ENCODE measurements at regions not wholly inside any gene's neighbourhood (a gene's known extent, or its start where the extent isn't known, plus 50 kb on each side); places are given as distances from the start of the nearest gene placed in this dataset.
"Not testable (repeated sequence)": the region's sequence is repeated elsewhere in the genome, so short reads cannot be mapped to it uniquely, and the experiment has no call there.

DNA sequence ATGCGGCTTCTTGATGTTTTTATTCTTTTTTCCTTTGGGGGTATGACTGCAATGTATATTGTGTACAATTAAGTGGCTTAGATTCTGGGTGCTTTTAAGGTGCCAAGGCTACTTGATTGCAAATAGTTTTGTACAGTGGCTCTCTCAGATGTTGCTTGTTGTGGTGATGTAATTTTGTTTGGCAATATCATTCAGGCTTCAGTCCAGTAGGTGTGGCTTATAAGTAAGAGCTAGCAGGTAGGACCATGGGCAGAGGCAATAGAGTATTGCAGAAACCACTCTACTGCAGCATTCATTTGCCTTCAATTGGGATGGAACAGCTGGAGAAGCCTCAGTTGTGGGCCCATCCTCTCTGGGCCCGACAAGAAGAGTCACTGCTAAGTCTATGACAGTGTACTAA, 407.9 kb upstream of the MAN1A1 start:
- Histone ChIP-seq H3K9me3 (ENCODE audit: control insufficient read depth, insufficient read depth, low read depth, low read length) (no peaks in the 10 kb centered on the region), H3K4me3 (ENCODE audit: low read depth, low read length) (no peak overlapping the region), H3K27ac (ENCODE audit: extremely low read depth, low read depth, low read length) (no peak overlapping the region), H3K36me3 (ENCODE audit: control insufficient read depth in 2 of 2, insufficient read depth in 1 of 2, low read length in 2 of 2) (no peaks in the 10 kb centered on the region), H3K4me1 (ENCODE audit: control insufficient read depth, insufficient read depth, low read length) (no peaks in the 10 kb centered on the region)
- POLR2A ChIA-PET: no interaction called here
- TF ChIP-seq SP7 (tag by site-specific recombination; IDR thresholded peaks at IDR 0.05) (no peak), ZIC2 (tag by site-specific recombination; IDR thresholded peaks at IDR 0.05) (no peak), ZNF600 (tag by site-specific recombination; IDR thresholded peaks at IDR 0.05) (no peak), KLF10 (tag by site-specific recombination; IDR thresholded peaks at IDR 0.05) (no peak), RBAK (tag by site-specific recombination; IDR thresholded peaks at IDR 0.05) (no peak), MYNN (tag by site-specific recombination; IDR thresholded peaks at IDR 0.05; ENCODE audit: borderline replicate concordance) (no peak), GFI1B (tag by site-specific recombination; IDR thresholded peaks at IDR 0.05) (no peak)
- TF ChIP-seq, protein P1, sequence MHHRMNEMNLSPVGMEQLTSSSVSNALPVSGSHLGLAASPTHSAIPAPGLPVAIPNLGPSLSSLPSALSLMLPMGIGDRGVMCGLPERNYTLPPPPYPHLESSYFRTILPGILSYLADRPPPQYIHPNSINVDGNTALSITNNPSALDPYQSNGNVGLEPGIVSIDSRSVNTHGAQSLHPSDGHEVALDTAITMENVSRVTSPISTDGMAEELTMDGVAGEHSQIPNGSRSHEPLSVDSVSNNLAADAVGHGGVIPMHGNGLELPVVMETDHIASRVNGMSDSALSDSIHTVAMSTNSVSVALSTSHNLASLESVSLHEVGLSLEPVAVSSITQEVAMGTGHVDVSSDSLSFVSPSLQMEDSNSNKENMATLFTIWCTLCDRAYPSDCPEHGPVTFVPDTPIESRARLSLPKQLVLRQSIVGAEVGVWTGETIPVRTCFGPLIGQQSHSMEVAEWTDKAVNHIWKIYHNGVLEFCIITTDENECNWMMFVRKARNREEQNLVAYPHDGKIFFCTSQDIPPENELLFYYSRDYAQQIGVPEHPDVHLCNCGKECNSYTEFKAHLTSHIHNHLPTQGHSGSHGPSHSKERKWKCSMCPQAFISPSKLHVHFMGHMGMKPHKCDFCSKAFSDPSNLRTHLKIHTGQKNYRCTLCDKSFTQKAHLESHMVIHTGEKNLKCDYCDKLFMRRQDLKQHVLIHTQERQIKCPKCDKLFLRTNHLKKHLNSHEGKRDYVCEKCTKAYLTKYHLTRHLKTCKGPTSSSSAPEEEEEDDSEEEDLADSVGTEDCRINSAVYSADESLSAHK (tag by site-specific recombination; IDR thresholded peaks at IDR 0.05): no peak
- TF ChIP-seq, protein P2, sequence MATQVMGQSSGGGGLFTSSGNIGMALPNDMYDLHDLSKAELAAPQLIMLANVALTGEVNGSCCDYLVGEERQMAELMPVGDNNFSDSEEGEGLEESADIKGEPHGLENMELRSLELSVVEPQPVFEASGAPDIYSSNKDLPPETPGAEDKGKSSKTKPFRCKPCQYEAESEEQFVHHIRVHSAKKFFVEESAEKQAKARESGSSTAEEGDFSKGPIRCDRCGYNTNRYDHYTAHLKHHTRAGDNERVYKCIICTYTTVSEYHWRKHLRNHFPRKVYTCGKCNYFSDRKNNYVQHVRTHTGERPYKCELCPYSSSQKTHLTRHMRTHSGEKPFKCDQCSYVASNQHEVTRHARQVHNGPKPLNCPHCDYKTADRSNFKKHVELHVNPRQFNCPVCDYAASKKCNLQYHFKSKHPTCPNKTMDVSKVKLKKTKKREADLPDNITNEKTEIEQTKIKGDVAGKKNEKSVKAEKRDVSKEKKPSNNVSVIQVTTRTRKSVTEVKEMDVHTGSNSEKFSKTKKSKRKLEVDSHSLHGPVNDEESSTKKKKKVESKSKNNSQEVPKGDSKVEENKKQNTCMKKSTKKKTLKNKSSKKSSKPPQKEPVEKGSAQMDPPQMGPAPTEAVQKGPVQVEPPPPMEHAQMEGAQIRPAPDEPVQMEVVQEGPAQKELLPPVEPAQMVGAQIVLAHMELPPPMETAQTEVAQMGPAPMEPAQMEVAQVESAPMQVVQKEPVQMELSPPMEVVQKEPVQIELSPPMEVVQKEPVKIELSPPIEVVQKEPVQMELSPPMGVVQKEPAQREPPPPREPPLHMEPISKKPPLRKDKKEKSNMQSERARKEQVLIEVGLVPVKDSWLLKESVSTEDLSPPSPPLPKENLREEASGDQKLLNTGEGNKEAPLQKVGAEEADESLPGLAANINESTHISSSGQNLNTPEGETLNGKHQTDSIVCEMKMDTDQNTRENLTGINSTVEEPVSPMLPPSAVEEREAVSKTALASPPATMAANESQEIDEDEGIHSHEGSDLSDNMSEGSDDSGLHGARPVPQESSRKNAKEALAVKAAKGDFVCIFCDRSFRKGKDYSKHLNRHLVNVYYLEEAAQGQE (tag by site-specific recombination; IDR thresholded peaks at IDR 0.05): no peak
- TF ChIP-seq, protein P3, sequence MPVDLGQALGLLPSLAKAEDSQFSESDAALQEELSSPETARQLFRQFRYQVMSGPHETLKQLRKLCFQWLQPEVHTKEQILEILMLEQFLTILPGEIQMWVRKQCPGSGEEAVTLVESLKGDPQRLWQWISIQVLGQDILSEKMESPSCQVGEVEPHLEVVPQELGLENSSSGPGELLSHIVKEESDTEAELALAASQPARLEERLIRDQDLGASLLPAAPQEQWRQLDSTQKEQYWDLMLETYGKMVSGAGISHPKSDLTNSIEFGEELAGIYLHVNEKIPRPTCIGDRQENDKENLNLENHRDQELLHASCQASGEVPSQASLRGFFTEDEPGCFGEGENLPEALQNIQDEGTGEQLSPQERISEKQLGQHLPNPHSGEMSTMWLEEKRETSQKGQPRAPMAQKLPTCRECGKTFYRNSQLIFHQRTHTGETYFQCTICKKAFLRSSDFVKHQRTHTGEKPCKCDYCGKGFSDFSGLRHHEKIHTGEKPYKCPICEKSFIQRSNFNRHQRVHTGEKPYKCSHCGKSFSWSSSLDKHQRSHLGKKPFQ (tag by site-specific recombination; IDR thresholded peaks at IDR 0.05): no peak
- CTCF ChIA-PET: no interaction called here

DNA sequence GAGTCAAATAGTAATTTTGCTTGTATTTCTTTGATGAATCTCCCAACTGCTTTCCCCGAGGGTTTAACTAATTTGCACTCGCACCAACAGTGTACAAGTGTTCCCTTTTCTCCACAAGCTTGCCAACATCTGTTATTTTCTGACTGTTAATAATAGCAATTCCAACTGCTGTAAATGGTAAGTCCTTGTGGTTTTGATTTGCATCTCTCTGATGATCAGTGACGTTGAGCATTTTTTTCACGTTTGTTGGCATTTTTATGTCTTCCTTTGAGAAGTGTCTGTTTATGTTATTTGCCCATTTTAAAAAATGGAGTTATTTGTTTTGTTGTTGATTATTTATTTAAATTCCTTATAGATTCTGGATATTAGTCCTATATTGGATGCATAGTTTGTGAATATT, 399.8 kb upstream of the MAN1A1 start:
- H3K36me3 ChIP-seq (ENCODE audit: control insufficient read depth in 2 of 2, insufficient read depth in 1 of 2, low read length in 2 of 2): no peaks in the 10 kb centered on the region
- CTCF ChIA-PET: no interaction called here
- no peaks in the 10 kb centered on the region for H3K4me1 ChIP-seq (ENCODE audit: control insufficient read depth, insufficient read depth, low read length)
- POLR2A ChIA-PET: no interaction called here
- TF ChIP-seq ZNF768 (tag by site-specific recombination; IDR thresholded peaks at IDR 0.05): no peak
- TF ChIP-seq ZNF132 (tag by site-specific recombination; IDR thresholded peaks at IDR 0.05; ENCODE audit: borderline replicate concordance): no peak
- TF ChIP-seq ZNF677 (tag by site-specific recombination; IDR thresholded peaks at IDR 0.05): no peak
- no peak for TF ChIP-seq ZNF433 (tag by site-specific recombination; IDR thresholded peaks at IDR 0.05; ENCODE audit: low read depth)
- no peak for TF ChIP-seq HOXC10 (CRISPR knock-in tag; IDR thresholded peaks at IDR 0.05)
- no peaks in the 10 kb centered on the region for H3K9me3 ChIP-seq (ENCODE audit: control insufficient read depth, insufficient read depth, low read depth, low read length)
- H3K27ac ChIP-seq (ENCODE audit: extremely low read depth, low read depth, low read length): no peak overlapping the region
- H3K4me3 ChIP-seq (ENCODE audit: low read depth, low read length): no peak overlapping the region

DNA sequence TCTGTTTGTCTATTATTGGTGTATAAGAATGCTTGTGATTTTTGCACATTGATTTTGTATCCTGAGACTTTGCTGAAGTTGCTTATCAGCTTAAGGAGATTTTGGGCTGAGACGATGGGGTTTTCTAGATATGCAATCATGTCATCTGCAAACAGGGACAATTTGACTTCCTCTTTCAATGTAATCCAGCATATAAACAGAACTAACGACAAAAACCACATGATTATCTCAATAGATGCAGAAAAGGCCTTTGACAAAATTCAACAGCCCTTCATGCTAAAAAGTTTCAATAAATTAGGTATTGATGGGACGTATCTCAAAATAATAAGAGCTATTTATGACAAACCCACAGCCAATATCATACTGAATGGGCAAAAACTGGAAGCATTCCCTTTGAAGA, 399.0 kb upstream of the MAN1A1 start:
- POLR2A ChIA-PET; H3K4me3 ChIP-seq (ENCODE audit: low read depth, low read length); CTCF ChIA-PET; H3K27ac ChIP-seq (ENCODE audit: extremely low read depth, low read depth, low read length); H3K4me1 ChIP-seq (ENCODE audit: control insufficient read depth, insufficient read depth, low read length); H3K36me3 ChIP-seq (ENCODE audit: control insufficient read depth in 2 of 2, insufficient read depth in 1 of 2, low read length in 2 of 2); H3K9me3 ChIP-seq (ENCODE audit: control insufficient read depth, insufficient read depth, low read depth, low read length): not testable (repeated sequence)

All from HEK293 (cell line).